Left hindlimb (tissue), 1 donor: ENCODE measurements at regions not wholly inside any gene's neighbourhood (a gene's known extent, or its start where the extent isn't known, plus 50 kb on each side); places are given as distances from the start of the nearest gene placed in this dataset.

Experiments used
- DNase-seq: peaks from one replicate; pipeline ENCODE4 v3.0.0-alpha.2; 2018

GRCh38 chr2:37425408-37425807 is 81.0 kb downstream of the QPCT start:
- DNase-seq = no peak

GRCh38 chr2:37427241-37427640 is 82.8 kb downstream of the QPCT start:
- DNase-seq = no peak

DNA sequence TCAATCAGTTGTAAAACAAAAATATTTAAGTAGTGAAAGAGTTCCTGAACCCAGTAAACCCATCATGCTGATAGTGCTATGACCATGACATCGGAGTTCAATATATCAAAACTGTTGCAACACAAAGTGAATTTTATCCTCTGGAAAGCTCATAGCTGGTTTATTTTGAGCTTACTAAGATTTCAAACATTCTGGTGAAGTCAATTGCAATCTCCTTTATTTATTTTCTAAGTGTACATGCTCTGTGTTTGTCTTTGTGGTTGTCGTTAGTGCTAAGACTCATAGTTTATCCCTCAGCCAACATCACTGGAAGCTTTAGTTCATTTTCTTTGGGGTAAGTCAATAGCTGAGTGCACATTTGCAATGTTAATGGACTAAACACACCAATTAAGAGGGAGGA is 91.9 kb downstream of the QPCT start:
- DNase-seq = no peak

DNA sequence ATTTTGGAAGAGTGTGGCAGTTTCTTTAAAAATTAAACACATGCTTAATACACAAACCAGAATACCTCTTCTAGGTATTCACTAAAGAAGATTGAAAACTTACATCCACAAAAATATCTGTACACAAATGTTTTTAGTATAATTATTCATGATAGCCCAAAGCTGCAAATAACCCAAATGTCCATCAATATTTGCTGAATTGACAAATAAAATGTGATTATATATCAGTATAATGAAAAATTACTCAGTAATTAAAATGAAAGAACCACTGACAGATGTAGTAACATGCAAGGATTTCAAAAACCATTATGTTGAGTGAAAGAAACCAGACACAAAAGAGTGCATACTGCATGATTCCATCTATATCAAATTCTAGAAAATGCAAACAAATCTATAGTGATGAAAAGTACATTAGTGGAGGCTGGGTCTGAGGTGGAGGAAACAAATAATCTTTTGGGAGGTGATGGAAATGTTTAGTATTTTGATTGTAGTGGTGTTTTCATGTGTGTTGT is 94.8 kb downstream of the QPCT start:
- no peak for DNase-seq

DNA sequence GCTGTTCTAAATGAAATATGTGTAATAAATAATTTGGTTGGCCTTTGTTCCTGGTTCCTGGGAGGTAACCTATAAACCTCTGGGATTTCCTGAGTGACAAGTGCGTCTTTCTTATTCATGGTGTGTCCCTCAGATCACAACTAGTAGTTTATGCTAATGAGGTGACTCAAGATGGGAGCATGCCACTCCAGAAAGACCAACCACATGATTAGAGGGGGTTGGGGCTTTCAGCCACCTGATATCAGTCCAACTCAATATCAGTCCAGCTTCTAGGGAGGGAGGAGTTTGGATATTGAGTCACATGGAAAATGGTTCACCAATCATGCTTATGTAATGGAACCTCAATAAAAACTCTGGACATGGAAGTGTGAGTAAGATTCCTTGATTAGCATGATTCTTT is 96.6 kb downstream of the QPCT start:
- DNase-seq = no peak

- DNase-seq = no peak
Measured at GRCh38 chr2:37443082-37443481, 98.7 kb downstream of the QPCT start.

DNA sequence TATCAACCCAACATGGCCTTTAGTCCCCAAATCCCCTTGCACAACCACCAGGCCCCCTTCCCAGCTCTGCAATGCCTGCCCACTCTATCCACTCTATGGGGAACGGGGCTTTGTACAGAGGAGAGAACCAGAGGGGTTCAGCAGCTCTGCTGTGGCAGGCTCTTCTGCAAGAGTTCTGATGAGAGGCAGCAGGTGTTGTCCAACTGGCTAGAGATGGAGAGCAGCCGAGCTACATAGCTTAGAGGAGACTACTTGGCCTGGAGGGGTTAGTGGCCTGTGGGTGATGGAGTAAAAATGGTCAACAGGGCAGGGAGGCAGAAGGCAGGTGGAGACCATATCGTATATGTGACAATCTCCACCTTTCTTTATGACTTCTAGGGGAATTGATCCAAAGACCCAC is 103.0 kb downstream of the QPCT start:
- DNase-seq = no peak

DNA sequence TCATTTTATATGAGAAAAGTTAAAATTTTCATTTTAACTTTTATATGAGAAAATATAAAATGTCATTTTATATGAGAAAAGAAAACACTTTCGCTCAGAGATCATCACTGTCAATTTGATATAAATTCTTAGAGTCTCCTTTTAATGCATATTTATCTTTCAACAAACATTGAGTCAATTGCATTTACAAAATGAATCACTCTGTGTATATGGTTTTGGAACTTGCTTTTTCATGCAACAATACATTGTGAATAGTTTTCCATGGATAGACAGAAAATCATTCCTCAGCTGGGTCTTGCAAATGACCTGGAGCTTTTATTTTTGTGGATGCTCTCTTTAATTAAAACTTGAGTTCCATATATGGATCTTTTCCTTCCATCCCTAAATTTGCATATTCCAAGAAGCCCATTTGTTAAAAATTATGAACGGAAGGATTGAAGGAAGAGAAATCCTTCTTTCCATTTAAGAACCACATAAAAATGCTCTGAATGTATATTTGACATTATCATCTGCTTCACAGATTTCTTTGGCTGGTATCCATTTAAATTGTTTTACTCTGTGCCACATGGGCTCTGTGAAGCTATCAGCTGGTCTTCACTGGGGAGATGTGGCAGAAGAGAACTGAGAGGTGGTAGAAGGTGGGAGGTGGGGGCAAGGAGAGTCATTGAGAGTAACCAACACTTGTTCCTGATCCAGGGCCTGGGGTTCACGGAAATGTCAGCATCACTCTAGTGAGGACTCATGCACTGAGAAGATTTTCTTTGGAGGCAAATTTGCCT is 104.1 kb downstream of the QPCT start:
- no peak for DNase-seq

- DNase-seq = peak; percentile 61
Measured at GRCh38 chr2:37449761-37450296, 105.4 kb downstream of the QPCT start.

DNA sequence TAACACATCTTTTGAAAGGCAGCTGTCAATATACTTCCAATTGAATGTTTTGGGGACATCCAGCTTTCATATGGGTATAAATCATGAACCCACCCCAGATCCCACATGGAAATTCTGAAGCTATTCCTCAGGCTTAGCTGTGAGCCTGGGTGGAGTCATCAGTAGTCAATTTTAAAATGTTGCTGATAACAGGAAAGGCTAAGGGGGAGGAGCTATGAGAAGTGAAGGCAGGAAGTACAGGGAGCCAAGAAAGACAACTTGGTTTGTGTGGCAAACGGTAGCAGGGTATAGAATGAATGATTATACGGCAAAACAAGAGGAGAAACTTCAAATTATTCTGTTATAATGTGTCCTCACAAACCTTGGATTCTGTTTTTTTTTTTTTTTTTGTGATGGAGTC is 108.6 kb downstream of the QPCT start:
- no peak for DNase-seq

DNA sequence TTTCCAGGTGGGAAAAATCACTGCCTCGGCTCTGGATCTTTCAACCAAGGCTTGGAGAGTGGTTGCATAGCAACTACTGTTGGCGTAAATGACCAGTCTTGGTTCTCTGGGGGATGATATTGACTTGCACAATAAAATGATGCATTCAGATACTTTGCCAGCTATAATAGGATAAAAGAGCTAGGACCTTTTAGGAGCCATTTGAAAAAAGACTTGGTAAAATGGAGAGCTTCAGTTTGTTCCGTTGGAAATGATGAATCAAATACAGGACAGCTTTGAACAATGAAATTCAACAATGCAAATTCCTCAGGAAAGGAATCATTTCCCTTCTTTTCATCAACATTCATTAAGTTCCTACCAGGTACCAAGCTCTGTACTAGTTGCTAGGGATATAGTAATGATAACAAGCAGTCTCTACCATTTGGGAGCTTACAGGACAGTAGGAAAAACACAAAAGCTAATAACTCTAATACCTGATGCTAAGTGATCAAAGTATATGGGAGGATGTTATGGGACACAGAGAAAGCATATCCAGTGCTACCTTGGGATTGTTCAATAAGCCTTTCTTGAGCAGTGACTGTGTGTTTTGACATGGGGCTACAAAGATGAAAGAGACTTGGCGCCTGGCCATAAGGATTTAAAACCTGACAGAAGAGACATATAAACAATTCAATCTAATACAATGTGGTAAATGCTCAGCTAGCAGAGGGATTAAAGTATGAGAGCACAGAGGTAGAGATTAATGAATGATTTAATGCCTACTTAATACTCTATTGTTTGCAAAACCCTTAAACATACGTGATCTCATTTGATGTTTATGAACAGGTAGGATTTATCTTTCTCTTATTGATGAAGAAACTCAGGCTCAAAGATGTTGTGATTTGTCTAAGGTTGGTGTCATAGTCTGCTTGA is 110.7 kb downstream of the QPCT start:
- no peak for DNase-seq

- DNase-seq = no peak
Measured at GRCh38 chr2:37456479-37456878, 112.0 kb downstream of the QPCT start.

GRCh38 chr2:37457401-37457901 is 113.0 kb downstream of the QPCT start:
- no peak for DNase-seq

DNA sequence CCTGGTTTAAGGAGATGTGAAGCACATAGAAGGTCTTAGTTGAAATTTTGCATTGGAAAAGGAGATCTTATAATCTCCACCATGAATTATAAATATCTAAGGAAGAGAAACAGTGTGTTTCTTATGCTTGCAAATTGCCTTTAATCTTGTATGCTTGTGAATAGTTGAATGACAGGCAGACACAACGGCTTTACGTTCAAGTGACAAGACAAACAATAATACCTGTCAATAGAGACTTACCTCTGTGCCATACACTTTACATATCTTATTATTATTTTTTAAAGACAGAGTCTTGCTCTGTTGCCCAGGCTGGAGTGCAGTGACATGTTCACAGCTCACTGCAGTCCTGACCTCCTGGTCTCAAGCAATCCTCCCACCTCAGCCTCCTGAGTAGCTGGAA is 113.7 kb downstream of the QPCT start:
- DNase-seq = no peak

- DNase-seq = no peak
Measured at GRCh38 chr2:37459095-37459981, 114.9 kb downstream of the QPCT start.

DNA sequence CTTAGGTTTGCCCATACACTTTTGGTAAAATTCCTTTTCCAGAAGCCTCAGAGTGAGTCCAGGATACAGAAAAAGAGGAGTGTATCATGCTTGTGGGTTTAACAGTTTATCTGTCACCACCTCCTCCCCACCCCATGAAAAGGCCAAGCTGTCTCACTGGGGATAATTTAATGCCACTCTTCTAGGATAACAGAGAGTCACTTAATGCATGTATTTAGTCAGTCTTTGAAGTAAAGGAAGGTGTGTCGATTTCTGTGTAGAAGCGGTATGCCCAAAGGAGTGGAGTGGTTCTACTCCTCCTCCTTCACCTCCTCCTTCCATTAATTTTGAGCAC is 116.4 kb downstream of the QPCT start:
- no peak for DNase-seq

DNA sequence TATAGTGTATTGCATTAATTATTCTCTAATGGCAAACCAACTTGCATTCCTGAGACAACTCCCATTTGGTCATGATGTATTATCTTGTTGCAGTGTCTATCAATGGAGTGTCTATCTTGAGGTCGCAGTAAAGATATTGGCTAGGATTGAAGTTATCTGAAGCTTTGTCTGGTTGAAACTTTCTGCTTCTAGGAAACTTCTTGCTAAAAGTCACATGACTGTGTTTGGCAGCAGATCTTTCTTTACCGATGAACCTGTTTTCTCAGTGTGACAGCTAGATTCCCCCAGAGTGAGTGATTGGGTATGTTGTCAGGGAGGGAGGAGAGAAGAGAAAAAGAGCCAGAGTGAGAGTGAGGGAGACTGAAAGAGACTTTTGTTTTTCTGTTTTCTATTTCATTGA is 119.6 kb downstream of the QPCT start:
- no peak for DNase-seq

DNA sequence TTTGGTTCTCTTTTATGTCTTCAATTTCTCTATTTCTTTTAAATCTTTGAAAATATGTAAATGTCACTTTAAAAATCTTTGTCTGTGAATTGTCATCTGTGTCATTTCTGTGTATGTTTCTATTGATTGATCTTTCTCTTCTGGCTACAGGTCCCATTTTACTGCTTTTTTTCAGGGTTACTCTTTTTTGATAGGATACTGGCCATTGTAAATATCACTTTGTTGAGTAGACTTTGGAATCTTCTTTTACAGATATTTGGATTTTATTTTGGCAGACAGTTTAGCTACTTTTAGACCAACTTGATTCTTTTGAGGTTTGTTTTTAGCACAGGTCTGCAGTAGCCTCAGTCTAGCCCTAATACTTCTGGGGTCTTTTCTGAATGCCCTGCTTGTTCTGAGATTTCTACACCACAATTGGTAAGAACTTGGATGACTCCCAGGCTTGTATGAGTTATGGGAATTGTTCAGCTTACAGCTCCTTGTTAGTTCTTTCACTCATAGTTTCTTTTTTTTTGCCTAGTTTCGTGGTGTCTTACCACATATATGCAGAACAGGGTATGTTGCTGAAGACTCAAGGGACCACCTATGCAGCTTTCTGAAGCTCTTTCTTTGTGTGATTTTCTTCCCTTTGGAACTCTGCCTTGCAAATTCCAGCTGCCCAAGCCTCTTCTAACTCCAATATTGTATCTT is 122.2 kb downstream of the QPCT start:
- DNase-seq = no peak

- DNase-seq = peak; percentile 61
Measured at GRCh38 chr2:37468170-37468569, 123.7 kb downstream of the QPCT start.

- DNase-seq = no peak
Measured at GRCh38 chr2:37469126-37469525, 124.7 kb downstream of the QPCT start.

DNA sequence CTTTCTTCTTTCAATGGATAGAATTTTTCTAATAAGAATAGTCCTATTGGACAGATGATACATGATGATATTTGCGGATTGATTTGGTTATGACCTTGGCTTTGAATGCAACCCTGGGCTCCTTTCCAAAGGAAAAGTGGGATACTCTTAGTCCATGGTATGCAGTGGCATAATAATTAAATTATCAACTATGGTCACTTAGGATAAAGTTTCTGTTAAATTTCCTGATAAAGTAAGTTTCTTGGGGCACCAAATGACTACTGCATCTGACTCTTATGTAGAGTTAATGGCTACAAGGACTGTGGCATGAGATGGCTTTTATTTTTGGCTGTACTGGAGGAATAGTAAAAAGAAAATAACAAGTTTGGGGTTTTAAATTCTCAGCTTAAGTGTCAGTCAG is 126.7 kb downstream of the QPCT start:
- no peak for DNase-seq

DNA sequence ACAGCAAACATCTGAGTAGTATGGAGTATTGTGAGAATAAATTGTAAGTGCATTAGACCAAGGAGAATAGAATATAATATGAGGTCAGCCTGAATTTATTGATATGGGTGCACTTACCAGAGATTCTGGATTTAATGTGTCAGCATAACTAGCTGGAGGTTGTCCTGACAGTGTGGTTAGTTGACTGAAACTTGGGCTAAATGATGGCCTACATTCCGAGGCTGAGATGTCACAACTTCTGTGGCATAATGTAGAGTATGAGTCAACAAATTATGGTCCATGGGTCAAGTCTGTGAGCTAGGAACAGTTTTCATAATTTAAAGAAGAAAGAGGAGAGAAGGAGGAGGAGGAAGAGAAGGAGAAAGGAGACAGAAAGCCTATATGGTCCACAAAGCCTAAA is 127.6 kb downstream of the QPCT start:
- DNase-seq = no peak
